Subcutaneous abdominal adipose tissue (tissue), 5 donors: ENCODE measurements at regions not wholly inside any gene's neighbourhood (a gene's known extent, or its start where the extent isn't known, plus 50 kb on each side); places are given as distances from the start of the nearest gene placed in this dataset.
A peak's percentile ranks its signal among the peaks of the same experiment; 100 is the strongest.

Source experiments
- H3K27ac ChIP-seq: one replicate; pipeline ENCODE4 v1.7.0; 2013; ENCODE audit warnings: low read depth, mild to moderate bottlenecking, inconsistent platforms, low read length, moderate library complexity
- H3K27me3 ChIP-seq, 5 donors: one replicate each; pipeline ENCODE4 v1.7.0; 2013; ENCODE audit warnings: low read length in 5 of 5, inconsistent platforms in 1 of 5; ENCODE audit not compliant: control insufficient read depth in 5 of 5, insufficient read depth in 4 of 5
- H3K36me3 ChIP-seq, 5 donors: one replicate each; pipeline ENCODE4 v1.7.0; 2013; ENCODE audit warnings: low read length in 5 of 5; ENCODE audit not compliant: control insufficient read depth in 5 of 5, insufficient read depth in 5 of 5
- H3K4me1 ChIP-seq, 5 donors: one replicate each; pipeline ENCODE4 v1.7.0; 2013; ENCODE audit warnings: low read length in 5 of 5, mild to moderate bottlenecking in 3 of 5, moderate library complexity in 1 of 5; ENCODE audit not compliant: control insufficient read depth in 5 of 5, insufficient read depth in 5 of 5
- H3K4me3 ChIP-seq, 5 donors: one replicate each; pipeline ENCODE4 v1.7.0; 2013; ENCODE audit warnings: low read length in 5 of 5, low read depth in 1 of 5
- H3K9ac ChIP-seq, 5 donors: one replicate each; pipeline ENCODE4 v1.7.0; 2013; ENCODE audit warnings: low read length in 5 of 5, mild to moderate bottlenecking in 4 of 5, moderate library complexity in 3 of 5
- H3K9me3 ChIP-seq, 5 donors: one replicate each; pipeline ENCODE4 v1.7.0; 2013; ENCODE audit warnings: low read length in 5 of 5; ENCODE audit not compliant: control insufficient read depth in 5 of 5
- donor health status: healthy.
- donor health status: healthy.
- donor health status: healthy.
- donor health status: healthy.
- donor health status: healthy.

DNA sequence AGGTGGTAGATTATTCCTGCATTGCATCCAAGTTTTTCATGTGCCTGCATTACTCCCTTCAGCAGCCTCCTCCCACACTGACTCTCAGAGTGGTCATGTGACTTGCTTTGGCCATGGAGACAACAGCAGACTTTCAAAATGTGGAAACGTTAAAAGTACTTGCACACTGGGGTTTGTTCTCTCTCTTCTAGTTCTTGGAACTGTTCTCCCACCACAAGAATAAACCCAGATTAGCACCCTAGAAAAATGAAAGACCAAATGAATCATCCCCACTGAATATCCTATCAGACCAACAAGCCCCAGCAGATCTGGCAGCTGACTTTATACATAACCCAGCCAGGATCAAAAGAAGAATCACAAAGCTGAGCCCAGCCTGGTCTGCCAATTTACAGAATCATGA is 398.5 kb downstream of the VPS13C start:
- Histone ChIP-seq H3K36me3 (no peaks in the 10 kb centered on the region), H3K9ac (no peak overlapping the region), H3K4me1 (peaks cover 3 to 34% (median 20%) of the 10 kb centered on the region in 5 donors), H3K4me3 (no peak overlapping the region), H3K27me3 (no peaks in the 10 kb centered on the region), H3K27ac (no peak overlapping the region), H3K9me3 (peaks cover 0 to 6% (median 0%) of the 10 kb centered on the region in 5 donors)

DNA sequence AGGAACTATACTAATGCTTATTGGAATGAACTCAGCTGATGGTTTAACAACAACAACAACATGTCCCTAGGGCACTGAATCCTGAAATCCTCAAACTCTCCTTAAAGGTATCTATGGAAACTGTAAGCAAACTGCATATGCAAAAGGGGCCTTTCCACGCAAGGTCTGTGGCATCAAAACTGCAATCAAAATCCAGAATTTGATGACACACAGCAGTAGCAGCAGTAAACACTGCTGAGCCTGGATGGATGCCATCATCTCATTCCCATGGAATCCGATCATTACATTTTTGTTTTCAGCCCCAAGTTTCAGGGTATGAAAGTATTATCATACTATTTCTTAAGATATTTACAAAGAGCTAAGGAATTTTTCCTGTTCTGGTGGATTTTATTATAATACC is 399.7 kb downstream of the VPS13C start:
- no peaks in the 10 kb centered on the region for H3K36me3 ChIP-seq
- peaks cover 0 to 6% (median 0%) of the 10 kb centered on the region in 5 donors for H3K9me3 ChIP-seq
- H3K27me3 ChIP-seq = no peaks in the 10 kb centered on the region
- H3K4me3 ChIP-seq = no peak overlapping the region
- H3K27ac ChIP-seq = peak overlapping the region; percentile 62
- peak overlapping the region in 2 of 5 donors; percentile 15 to 44 for H3K9ac ChIP-seq
- peaks cover 3 to 44% (median 27%) of the 10 kb centered on the region in 5 donors for H3K4me1 ChIP-seq

- no peaks in the 10 kb centered on the region for H3K36me3 ChIP-seq
- H3K27ac ChIP-seq = no peak overlapping the region
- H3K9me3 ChIP-seq = peaks cover 0 to 6% (median 0%) of the 10 kb centered on the region in 5 donors
- H3K4me3 ChIP-seq = no peak overlapping the region
- no peaks in the 10 kb centered on the region for H3K27me3 ChIP-seq
- peak overlapping the region in 2 of 5 donors; percentile 15 to 44 for H3K9ac ChIP-seq
- peaks cover 3 to 51% (median 29%) of the 10 kb centered on the region in 5 donors for H3K4me1 ChIP-seq
Observed at GRCh38 chr15:61659566-61660190, 400.6 kb downstream of the VPS13C start.

DNA sequence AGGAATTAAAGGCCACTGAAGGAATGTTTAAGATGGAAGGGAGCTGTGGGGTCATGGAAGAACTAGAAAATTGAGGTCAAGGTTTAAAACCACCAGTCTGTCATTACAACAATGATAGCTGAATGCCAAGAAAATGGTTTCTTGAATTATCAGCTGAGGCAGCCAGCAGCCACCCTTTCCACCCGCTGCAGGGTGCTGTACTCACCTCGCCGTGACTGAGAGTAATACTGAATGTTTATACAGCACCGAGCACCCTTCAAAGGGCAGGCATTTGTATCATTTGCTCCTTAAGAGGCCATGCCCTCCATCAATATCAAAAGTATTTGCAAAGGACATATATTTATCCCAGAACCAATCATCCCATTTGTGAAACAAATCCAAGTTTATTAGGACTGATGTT is 402.8 kb downstream of the VPS13C start:
- no peaks in the 10 kb centered on the region for H3K27me3 ChIP-seq
- H3K36me3 ChIP-seq = no peaks in the 10 kb centered on the region
- H3K4me3 ChIP-seq = no peak overlapping the region
- H3K4me1 ChIP-seq = peaks cover 3 to 69% (median 40%) of the 10 kb centered on the region in 5 donors
- no peak overlapping the region for H3K9ac ChIP-seq
- no peak overlapping the region for H3K27ac ChIP-seq
- H3K9me3 ChIP-seq = peaks cover 0 to 6% (median 0%) of the 10 kb centered on the region in 5 donors

DNA sequence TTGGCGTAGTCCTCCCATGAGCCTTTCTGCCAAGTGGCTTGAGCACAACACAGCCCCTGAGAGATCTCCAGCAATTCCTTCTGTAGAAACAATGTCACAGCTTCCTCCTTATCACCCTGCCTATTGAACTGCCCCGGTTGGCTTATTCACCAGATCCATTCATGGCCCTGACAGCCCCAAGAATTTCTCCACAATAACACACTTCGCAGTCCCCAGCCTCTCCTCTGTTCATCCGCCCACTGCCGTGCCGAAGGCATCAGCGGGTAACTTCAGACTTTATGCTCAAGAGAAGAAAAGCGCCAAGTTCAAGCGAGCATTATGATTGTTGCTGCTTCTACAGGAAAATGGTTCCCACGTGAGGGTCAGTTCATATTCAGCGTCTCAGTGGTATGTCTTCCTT is 403.9 kb downstream of the VPS13C start:
- peaks cover 0 to 6% (median 0%) of the 10 kb centered on the region in 5 donors for H3K9me3 ChIP-seq
- H3K4me3 ChIP-seq = no peak overlapping the region
- H3K27ac ChIP-seq = peak overlapping the region; percentile 83
- H3K9ac ChIP-seq = peak overlapping the region in 2 of 5 donors; percentile 28 to 40
- H3K27me3 ChIP-seq = no peaks in the 10 kb centered on the region
- H3K36me3 ChIP-seq = no peaks in the 10 kb centered on the region
- H3K4me1 ChIP-seq = peaks cover 0 to 63% (median 36%) of the 10 kb centered on the region in 5 donors

DNA sequence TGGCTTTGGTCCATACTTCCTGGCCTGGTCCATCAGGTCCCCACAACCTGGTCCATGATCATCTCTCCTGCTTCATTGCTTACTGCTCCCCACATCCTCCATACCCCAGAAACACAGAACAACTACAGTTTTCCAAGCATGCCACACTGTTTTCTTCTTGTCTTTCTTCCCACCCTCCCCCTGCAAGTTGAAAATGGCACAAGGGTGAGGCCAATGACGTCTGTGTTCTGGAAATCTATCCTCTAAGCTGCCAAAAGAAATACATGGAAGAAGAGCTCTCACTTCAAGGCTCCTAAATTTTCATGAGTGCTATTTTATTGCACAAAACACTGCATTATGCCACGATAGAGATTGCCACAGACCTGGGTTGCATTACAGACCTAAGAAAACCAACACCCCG is 404.4 kb downstream of the VPS13C start:
- Histone ChIP-seq H3K36me3 (no peaks in the 10 kb centered on the region), H3K4me1 (peaks cover 0 to 58% (median 32%) of the 10 kb centered on the region in 5 donors), H3K9ac (peak overlapping the region in 4 of 5 donors; percentile 16 to 68 (median 40)), H3K4me3 (no peak overlapping the region), H3K27me3 (no peaks in the 10 kb centered on the region), H3K9me3 (peaks cover 0 to 6% (median 0%) of the 10 kb centered on the region in 5 donors), H3K27ac (peak overlapping the region; percentile 83)

GRCh38 chr15:61654918-61655317 is 405.3 kb downstream of the VPS13C start:
- peaks cover 0 to 49% (median 26%) of the 10 kb centered on the region in 5 donors for H3K4me1 ChIP-seq
- peaks cover 0 to 6% (median 0%) of the 10 kb centered on the region in 5 donors for H3K9me3 ChIP-seq
- H3K36me3 ChIP-seq = no peaks in the 10 kb centered on the region
- no peak overlapping the region for H3K4me3 ChIP-seq
- no peaks in the 10 kb centered on the region for H3K27me3 ChIP-seq
- peak overlapping the region; percentile 83 for H3K27ac ChIP-seq
- H3K9ac ChIP-seq = peak overlapping the region in 4 of 5 donors; percentile 16 to 68 (median 40)

- peak overlapping the region in 1 of 5 donors; percentile 10 for H3K9ac ChIP-seq
- H3K27me3 ChIP-seq = no peaks in the 10 kb centered on the region
- H3K4me1 ChIP-seq = peaks cover 0 to 42% (median 23%) of the 10 kb centered on the region in 5 donors
- H3K36me3 ChIP-seq = no peaks in the 10 kb centered on the region
- H3K9me3 ChIP-seq = peaks cover 0 to 6% (median 0%) of the 10 kb centered on the region in 5 donors
- no peak overlapping the region for H3K4me3 ChIP-seq
- peak overlapping the region; percentile 83 for H3K27ac ChIP-seq
Observed at GRCh38 chr15:61654002-61654740, 406.1 kb downstream of the VPS13C start.

GRCh38 chr15:61653110-61653509 is 407.1 kb downstream of the VPS13C start:
- Histone ChIP-seq H3K36me3 (no peaks in the 10 kb centered on the region), H3K9me3 (no peaks in the 10 kb centered on the region), H3K4me1 (peaks cover 0 to 42% (median 23%) of the 10 kb centered on the region in 5 donors), H3K27me3 (no peaks in the 10 kb centered on the region), H3K4me3 (no peak overlapping the region), H3K27ac (no peak overlapping the region), H3K9ac (no peak overlapping the region)

DNA sequence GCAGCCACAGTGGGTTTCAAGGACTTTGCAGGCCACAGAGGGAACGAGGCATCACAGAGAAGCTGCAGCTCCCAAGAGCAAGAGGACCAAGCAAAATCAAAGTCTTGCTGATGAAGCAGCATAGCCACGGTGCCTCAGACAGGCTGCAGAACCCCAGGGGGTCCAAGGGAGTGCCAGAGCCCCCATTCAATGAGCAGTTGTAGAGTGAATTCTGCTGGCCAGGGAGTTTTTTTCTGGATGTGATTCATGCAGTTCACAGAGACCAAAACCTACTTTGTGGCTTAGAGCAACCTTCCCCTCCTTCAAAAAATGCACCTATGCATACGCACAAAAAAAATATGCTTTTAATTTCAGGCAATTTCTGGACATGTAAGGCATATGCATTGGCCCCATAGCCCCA is 409.0 kb downstream of the VPS13C start:
- Histone ChIP-seq H3K27ac (no peak overlapping the region), H3K27me3 (no peaks in the 10 kb centered on the region), H3K9me3 (no peaks in the 10 kb centered on the region), H3K4me1 (peaks cover 0 to 30% (median 23%) of the 10 kb centered on the region in 5 donors), H3K9ac (no peak overlapping the region), H3K36me3 (no peaks in the 10 kb centered on the region), H3K4me3 (no peak overlapping the region)
